Midbrain (tissue), 1 donor: ENCODE measurements at regions not wholly inside any gene's neighbourhood (a gene's known extent, or its start where the extent isn't known, plus 50 kb on each side); places are given as distances from the start of the nearest gene placed in this dataset.

ENCODE experiments used
- DNase-seq: peaks from one replicate; lab custom pipeline; 2025; lab: John Stamatoyannopoulos, UW

- no peak for DNase-seq
Measured at GRCh38 chr4:133467290-133467947, 318.3 kb downstream of the PCDH10 start.

- DNase-seq, result no peak
Measured at GRCh38 chr4:133465022-133465421, 315.9 kb downstream of the PCDH10 start.

GRCh38 chr4:133464311-133464710 is 315.2 kb downstream of the PCDH10 start:
- no peak for DNase-seq

GRCh38 chr4:133452678-133453077 is 303.6 kb downstream of the PCDH10 start:
- no peak for DNase-seq

GRCh38 chr4:133450813-133451212 is 301.7 kb downstream of the PCDH10 start:
- DNase-seq, result no peak

GRCh38 chr4:133440404-133440803 is 291.3 kb downstream of the PCDH10 start:
- DNase-seq, result no peak

- DNase-seq, result no peak
Measured at GRCh38 chr4:133439830-133440229, 290.7 kb downstream of the PCDH10 start.

- no peak for DNase-seq
Measured at GRCh38 chr4:133424605-133425004, 275.5 kb downstream of the PCDH10 start.

- DNase-seq, result no peak
Measured at GRCh38 chr4:133403913-133404312, 254.8 kb downstream of the PCDH10 start.

GRCh38 chr4:133402616-133403015 is 253.5 kb downstream of the PCDH10 start:
- no peak for DNase-seq

GRCh38 chr4:133394971-133395627 is 246.0 kb downstream of the PCDH10 start:
- no peak for DNase-seq

GRCh38 chr4:133390198-133390855 is 241.2 kb downstream of the PCDH10 start:
- DNase-seq, result no peak

GRCh38 chr4:133389029-133389428 is 239.9 kb downstream of the PCDH10 start:
- DNase-seq, result no peak

GRCh38 chr4:133385161-133385954 is 236.3 kb downstream of the PCDH10 start:
- DNase-seq, result no peak

- DNase-seq, result no peak
Measured at GRCh38 chr4:133379681-133380438, 230.8 kb downstream of the PCDH10 start.

GRCh38 chr4:133377286-133377685 is 228.2 kb downstream of the PCDH10 start:
- no peak for DNase-seq

- no peak for DNase-seq
Measured at GRCh38 chr4:133372699-133373098, 223.6 kb downstream of the PCDH10 start.

- no peak for DNase-seq
Measured at GRCh38 chr4:133355633-133356032, 206.5 kb downstream of the PCDH10 start.

GRCh38 chr4:133347409-133347808 is 198.3 kb downstream of the PCDH10 start:
- no peak for DNase-seq

- no peak for DNase-seq
Measured at GRCh38 chr4:133324491-133324890, 175.4 kb downstream of the PCDH10 start.

- DNase-seq, result no peak
Measured at GRCh38 chr4:133323670-133324069, 174.6 kb downstream of the PCDH10 start.
